CD4-positive, alpha-beta T cell treated with Interferon alpha-2 for 1 hour (primary cell): ENCODE measurements at regions not wholly inside any gene's neighbourhood (a gene's known extent, or its start where the extent isn't known, plus 50 kb on each side); places are given as distances from the start of the nearest gene placed in this dataset.
"Not testable (repeated sequence)": the region's sequence is repeated elsewhere in the genome, so short reads cannot be mapped to it uniquely, and the experiment has no call there.

ENCODE experiments used
- DNase-seq, 2 donors: peaks; one replicate each; pipeline ENCODE4 v3.0.0-alpha.2; 2020 to 2022

- no peak for DNase-seq
Observed at GRCh38 chr7:79952399-79952798, 182.2 kb upstream of the GNAI1 start.

GRCh38 chr7:79951415-79951814, 183.2 kb upstream of the GNAI1 start:
- DNase-seq: no peak

- no peak for DNase-seq
Observed at GRCh38 chr7:79949778-79950177, 184.9 kb upstream of the GNAI1 start.

GRCh38 chr7:79936281-79936983, 198.2 kb upstream of the GNAI1 start:
- no peak for DNase-seq

- no peak for DNase-seq
Observed at GRCh38 chr7:79934727-79935126, 199.9 kb upstream of the GNAI1 start.

- DNase-seq: no peak
Observed at GRCh38 chr7:79933144-79933543, 201.5 kb upstream of the GNAI1 start.

- no peak for DNase-seq
Observed at GRCh38 chr7:79930604-79931003, 204.0 kb upstream of the GNAI1 start.

- no peak for DNase-seq
Observed at GRCh38 chr7:79927116-79927515, 207.5 kb upstream of the GNAI1 start.

GRCh38 chr7:79923953-79924352, 210.7 kb upstream of the GNAI1 start:
- no peak for DNase-seq

GRCh38 chr7:79922894-79923293, 211.7 kb upstream of the GNAI1 start:
- DNase-seq: no peak

GRCh38 chr7:79921976-79922375, 212.7 kb upstream of the GNAI1 start:
- DNase-seq: no peak

GRCh38 chr7:79918632-79919031, 216.0 kb upstream of the GNAI1 start:
- not testable (repeated sequence) for DNase-seq

- not testable (repeated sequence) for DNase-seq
Observed at GRCh38 chr7:79915346-79915745, 219.3 kb upstream of the GNAI1 start.

- no peak for DNase-seq
Observed at GRCh38 chr7:79912213-79912633, 222.4 kb upstream of the GNAI1 start.

GRCh38 chr7:79911420-79911819, 223.2 kb upstream of the GNAI1 start:
- DNase-seq: no peak

- no peak for DNase-seq
Observed at GRCh38 chr7:79909176-79909575, 225.5 kb upstream of the GNAI1 start.

- DNase-seq: no peak
Observed at GRCh38 chr7:79897166-79897565, 237.5 kb upstream of the GNAI1 start.

GRCh38 chr7:79893991-79894390, 240.6 kb upstream of the GNAI1 start:
- no peak for DNase-seq

GRCh38 chr7:79882922-79883321, 251.7 kb upstream of the GNAI1 start:
- no peak for DNase-seq

- DNase-seq: no peak
Observed at GRCh38 chr7:79880312-79880711, 254.3 kb upstream of the GNAI1 start.

- no peak for DNase-seq
Observed at GRCh38 chr7:79877874-79878465, 256.7 kb upstream of the GNAI1 start.

- no peak for DNase-seq
Observed at GRCh38 chr7:79876848-79877252, 257.8 kb upstream of the GNAI1 start.

GRCh38 chr7:79874797-79875196, 259.8 kb upstream of the GNAI1 start:
- DNase-seq: no peak

- no peak for DNase-seq
Observed at GRCh38 chr7:79872176-79872575, 262.5 kb upstream of the GNAI1 start.

- DNase-seq: no peak
Observed at GRCh38 chr7:79868010-79868409, 266.6 kb upstream of the GNAI1 start.
